Left lung (tissue), 4 donors: ENCODE measurements at regions not wholly inside any gene's neighbourhood (a gene's known extent, or its start where the extent isn't known, plus 50 kb on each side); places are given as distances from the start of the nearest gene placed in this dataset.

Experiments
- ATAC-seq: fragments of 200-7000 bp; cut with Tn5 transposase; one replicate; pipeline ENCODE4 v1.9.1; 2020; ENCODE audit warnings: moderate library complexity
- DNase-seq, 4 donors: peaks; one replicate each; pipeline ENCODE4 v3.0.0-alpha.2; 2013 to 2020
- H3K27ac ChIP-seq, 2 donors: fragments of 200-600 bp; sonication (generic) in 1 of 2; one replicate each; pipeline versions ENCODE4 v1.5.0 to v1.8.0; 2020 to 2021
- H3K27me3 ChIP-seq, 2 donors: fragments of 200-600 bp; sonication (generic) in 1 of 2; one replicate each; pipeline versions ENCODE4 v1.5.0 to v1.8.0; 2020 to 2021
- H3K36me3 ChIP-seq, 2 donors: fragments of 200-600 bp; sonication (generic) in 1 of 2; one replicate each; pipeline versions ENCODE4 v1.5.0 to v1.8.0; 2020 to 2021
- H3K4me1 ChIP-seq, 2 donors: fragments of 200-600 bp; one replicate each; pipeline ENCODE4 v1.8.0; 2021
- H3K4me3 ChIP-seq, 2 donors: fragments of 200-600 bp; sonication (generic) in 1 of 2; one replicate each; pipeline versions ENCODE4 v1.5.0 to v1.8.0; 2020 to 2021; ENCODE audit warnings: mild to moderate bottlenecking in 1 of 2
- H3K9me3 ChIP-seq, 2 donors: fragments of 200-600 bp; sonication (generic) in 1 of 2; one replicate each; pipeline versions ENCODE4 v1.5.0 to v1.8.0; 2020 to 2021
- intact Hi-C, 2 donors: fragments of 100-400 bp; cut with DNase I; formaldehyde crosslinking; loops; one replicate each; pipeline versions ENCODE4 v1.11.2 to v1.14.2; 2022
- TF ChIP-seq, protein P1 (sequence below), 2 donors: fragments of 200-600 bp; sonication (generic) in 1 of 2; IDR thresholded peaks; one replicate each; pipeline versions ENCODE4 v1.5.0 to v1.8.0; 2021; ENCODE audit warnings: antibody characterized with exemption in 2 of 2
- donor health status: DM: no; HTN: yes; CAD: no.
- donor health status: DM: no; HTN: no; CAD: no.

DNA sequence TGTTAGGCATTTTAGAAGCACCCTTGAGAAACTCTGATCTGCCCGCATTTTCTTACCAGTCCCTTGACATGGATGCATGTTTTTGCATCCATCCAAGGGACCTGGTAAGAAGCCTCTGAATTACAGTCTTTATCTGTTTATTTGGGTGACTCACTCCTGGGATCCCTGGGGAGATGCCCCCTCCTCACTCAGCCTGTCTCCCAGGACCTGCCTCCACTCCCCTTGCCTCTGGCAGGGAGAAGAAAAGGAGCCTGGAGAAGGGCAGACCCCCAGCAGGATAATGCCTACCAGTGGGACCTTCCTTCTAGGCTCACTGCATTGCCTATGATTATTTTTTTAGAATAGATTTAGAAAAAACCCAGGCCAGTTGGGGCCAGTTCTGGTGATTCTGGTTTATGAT is 329.4 kb downstream of the PTTG2 start:
- Histone ChIP-seq H3K27me3 (no peaks in the 10 kb centered on the region), H3K36me3 (no peaks in the 10 kb centered on the region), H3K4me3 (no peak overlapping the region), H3K27ac (no peak overlapping the region), H3K4me1 (no peaks in the 10 kb centered on the region), H3K9me3 (peaks cover 0 to 14% of the 10 kb centered on the region in 2 donors)
- intact Hi-C loops: no loop called here
- TF ChIP-seq, protein P1, sequence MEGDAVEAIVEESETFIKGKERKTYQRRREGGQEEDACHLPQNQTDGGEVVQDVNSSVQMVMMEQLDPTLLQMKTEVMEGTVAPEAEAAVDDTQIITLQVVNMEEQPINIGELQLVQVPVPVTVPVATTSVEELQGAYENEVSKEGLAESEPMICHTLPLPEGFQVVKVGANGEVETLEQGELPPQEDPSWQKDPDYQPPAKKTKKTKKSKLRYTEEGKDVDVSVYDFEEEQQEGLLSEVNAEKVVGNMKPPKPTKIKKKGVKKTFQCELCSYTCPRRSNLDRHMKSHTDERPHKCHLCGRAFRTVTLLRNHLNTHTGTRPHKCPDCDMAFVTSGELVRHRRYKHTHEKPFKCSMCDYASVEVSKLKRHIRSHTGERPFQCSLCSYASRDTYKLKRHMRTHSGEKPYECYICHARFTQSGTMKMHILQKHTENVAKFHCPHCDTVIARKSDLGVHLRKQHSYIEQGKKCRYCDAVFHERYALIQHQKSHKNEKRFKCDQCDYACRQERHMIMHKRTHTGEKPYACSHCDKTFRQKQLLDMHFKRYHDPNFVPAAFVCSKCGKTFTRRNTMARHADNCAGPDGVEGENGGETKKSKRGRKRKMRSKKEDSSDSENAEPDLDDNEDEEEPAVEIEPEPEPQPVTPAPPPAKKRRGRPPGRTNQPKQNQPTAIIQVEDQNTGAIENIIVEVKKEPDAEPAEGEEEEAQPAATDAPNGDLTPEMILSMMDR (IDR thresholded peaks at IDR 0.05): no peak
- ATAC-seq (no peak), DNase-seq (no peak)

DNA sequence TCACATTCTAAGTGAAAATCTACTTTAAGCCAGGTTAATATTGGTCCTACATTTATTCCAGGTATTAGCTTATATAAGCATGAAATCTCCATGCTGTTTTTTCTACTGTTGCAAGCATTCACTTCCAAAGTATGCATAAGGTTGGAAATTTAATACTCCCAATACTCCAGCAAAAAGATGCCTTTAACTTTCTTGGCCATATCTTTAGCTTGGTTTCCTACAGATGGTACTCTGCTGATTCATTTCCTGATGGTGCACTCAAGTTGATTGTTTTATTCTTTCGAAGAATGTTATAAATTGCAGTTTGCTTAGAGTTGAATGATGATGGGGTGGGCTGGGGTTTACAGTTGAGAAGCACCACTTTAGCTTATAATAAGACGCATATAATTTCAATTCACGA is 330.2 kb downstream of the PTTG2 start:
- Histone ChIP-seq H3K4me1 (no peaks in the 10 kb centered on the region), H3K9me3 (peaks cover 0 to 17% of the 10 kb centered on the region in 2 donors), H3K27ac (no peak overlapping the region), H3K27me3 (no peaks in the 10 kb centered on the region), H3K4me3 (no peak overlapping the region), H3K36me3 (no peaks in the 10 kb centered on the region)
- no peak for ATAC-seq
- DNase-seq: no peak
- intact Hi-C loops: no loop called here
- TF ChIP-seq, protein P1 (IDR thresholded peaks at IDR 0.05): no peak

DNA sequence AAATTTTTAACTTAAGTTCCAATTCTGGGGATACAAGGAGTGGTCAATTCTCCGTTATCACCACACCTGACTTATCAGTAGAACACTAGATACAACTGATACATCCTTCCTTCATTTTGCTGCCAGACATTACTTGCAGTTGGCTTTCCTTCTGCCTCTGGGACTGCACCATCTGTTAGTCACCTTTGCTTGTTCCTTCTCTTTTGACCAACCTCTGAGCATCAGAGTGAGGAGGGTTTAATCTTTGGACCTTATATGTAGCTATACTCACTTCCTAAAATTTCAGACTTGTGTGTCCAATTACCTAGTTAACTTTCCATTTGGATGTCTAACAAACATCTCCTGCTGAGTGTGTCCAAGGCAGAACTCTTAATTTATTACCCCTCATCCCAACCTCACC is 330.7 kb downstream of the PTTG2 start:
- ATAC-seq (no peak), DNase-seq (no peak)
- peaks cover 0 to 17% of the 10 kb centered on the region in 2 donors for H3K9me3 ChIP-seq
- H3K36me3 ChIP-seq: no peaks in the 10 kb centered on the region
- H3K4me1 ChIP-seq: no peaks in the 10 kb centered on the region
- H3K27me3 ChIP-seq: no peaks in the 10 kb centered on the region
- intact Hi-C loops: no loop called here
- no peak overlapping the region for H3K4me3 ChIP-seq
- TF ChIP-seq, protein P1 (IDR thresholded peaks at IDR 0.05): no peak
- no peak overlapping the region for H3K27ac ChIP-seq

DNA sequence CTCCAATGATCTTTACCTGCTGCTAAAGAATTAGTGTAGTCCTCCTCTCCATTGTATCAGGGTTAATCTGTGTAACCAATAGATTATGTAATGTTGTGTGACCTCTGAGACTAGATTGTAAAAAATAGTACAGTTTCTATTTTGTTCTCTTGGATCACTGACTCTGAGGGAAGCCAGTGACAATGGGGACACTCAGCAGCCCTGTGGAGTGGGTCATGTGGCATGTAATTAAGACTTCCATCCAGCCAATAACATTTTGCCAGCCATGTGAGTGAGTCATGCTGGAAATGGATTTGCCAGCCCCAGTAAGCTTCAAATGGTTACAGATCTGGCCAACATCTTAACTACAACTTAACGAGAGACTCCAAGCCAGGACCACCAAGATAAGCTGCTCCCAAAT is 332.3 kb downstream of the PTTG2 start:
- TF ChIP-seq, protein P1 (IDR thresholded peaks at IDR 0.05): no peak
- Histone ChIP-seq H3K9me3 (peaks cover 0 to 20% of the 10 kb centered on the region in 2 donors), H3K4me3 (no peak overlapping the region), H3K27ac (no peak overlapping the region), H3K4me1 (no peaks in the 10 kb centered on the region), H3K27me3 (no peaks in the 10 kb centered on the region), H3K36me3 (no peaks in the 10 kb centered on the region)
- no peak for DNase-seq
- ATAC-seq: no peak
- intact Hi-C loops: no loop called here

DNA sequence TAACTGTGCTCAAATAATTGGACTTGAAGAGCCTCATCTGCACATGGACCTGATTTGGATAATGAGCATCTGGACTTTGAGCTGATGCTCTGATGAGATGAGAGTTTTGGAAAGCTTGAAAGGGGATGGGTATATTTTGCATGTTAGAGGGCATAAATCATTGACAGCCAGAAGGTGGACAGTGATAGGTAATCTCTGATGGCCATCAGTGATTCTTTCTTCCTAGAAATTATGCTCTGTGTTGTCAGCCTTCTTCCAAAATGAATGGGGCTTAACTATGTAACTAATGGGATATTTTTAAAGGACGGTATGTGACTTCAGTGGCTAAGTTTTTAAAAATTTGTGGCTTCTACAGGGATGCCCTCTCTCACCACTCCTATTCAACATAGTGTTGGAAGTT is 334.0 kb downstream of the PTTG2 start:
- H3K4me3 ChIP-seq: no peak overlapping the region
- TF ChIP-seq, protein P1 (IDR thresholded peaks at IDR 0.05): no peak
- H3K27me3 ChIP-seq: no peaks in the 10 kb centered on the region

More for the DNA sequence above, 334.0 kb downstream of the PTTG2 start:
- Histone ChIP-seq H3K4me1 (no peaks in the 10 kb centered on the region), H3K36me3 (no peaks in the 10 kb centered on the region), H3K9me3 (peaks cover 0 to 35% of the 10 kb centered on the region in 2 donors), H3K27ac (no peak overlapping the region)
- intact Hi-C loops: no loop called here
- DNase-seq (no peak), ATAC-seq (no peak)
